Coronary artery (tissue), 2 donors: ENCODE measurements at regions not wholly inside any gene's neighbourhood (a gene's known extent, or its start where the extent isn't known, plus 50 kb on each side); places are given as distances from the start of the nearest gene placed in this dataset.

ENCODE experiments used
- DNase-seq: peaks from one replicate; pipeline ENCODE4 v3.0.0-alpha.2; 2017; ENCODE audit warnings: low spot score
- H3K27ac ChIP-seq, 2 donors: fragments of 200-600 bp; sonication (generic); one replicate each; pipeline ENCODE4 v1.5.1; 2016 to 2019
- H3K4me3 ChIP-seq: fragments of 200-600 bp; sonication (generic); 2 replicates; pipeline ENCODE4 v1.5.1; 2016; ENCODE audit warnings: mild to moderate bottlenecking, moderate library complexity
- TF ChIP-seq, protein P1 (sequence below): fragments of 200-600 bp; sonication (generic); IDR thresholded peaks from one replicate; pipeline ENCODE4 v1.5.1; 2019; ENCODE audit warnings: antibody characterized with exemption

DNA sequence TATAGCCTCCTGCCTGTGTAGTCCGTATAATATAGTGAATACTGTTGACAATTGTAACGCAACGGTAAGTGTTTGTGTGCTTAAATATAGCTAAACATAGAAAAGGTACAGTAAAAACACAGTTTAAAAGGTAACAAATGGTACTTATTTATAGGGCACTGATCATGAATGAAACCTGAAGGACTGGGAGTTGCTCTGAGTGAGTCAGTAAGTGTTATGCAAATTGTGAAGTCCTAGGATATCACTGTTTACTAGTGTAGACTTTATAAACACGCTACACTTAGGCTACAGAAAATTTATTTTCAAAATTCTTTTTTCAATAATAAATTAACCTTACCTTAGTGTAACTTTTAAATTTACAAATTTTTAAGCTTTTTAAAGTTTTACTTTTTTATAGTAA is 1090.1 kb downstream of the CDH9 start:
- Histone ChIP-seq H3K4me3 (no peak overlapping the region), H3K27ac (no peak overlapping the region)
- TF ChIP-seq, protein P1, sequence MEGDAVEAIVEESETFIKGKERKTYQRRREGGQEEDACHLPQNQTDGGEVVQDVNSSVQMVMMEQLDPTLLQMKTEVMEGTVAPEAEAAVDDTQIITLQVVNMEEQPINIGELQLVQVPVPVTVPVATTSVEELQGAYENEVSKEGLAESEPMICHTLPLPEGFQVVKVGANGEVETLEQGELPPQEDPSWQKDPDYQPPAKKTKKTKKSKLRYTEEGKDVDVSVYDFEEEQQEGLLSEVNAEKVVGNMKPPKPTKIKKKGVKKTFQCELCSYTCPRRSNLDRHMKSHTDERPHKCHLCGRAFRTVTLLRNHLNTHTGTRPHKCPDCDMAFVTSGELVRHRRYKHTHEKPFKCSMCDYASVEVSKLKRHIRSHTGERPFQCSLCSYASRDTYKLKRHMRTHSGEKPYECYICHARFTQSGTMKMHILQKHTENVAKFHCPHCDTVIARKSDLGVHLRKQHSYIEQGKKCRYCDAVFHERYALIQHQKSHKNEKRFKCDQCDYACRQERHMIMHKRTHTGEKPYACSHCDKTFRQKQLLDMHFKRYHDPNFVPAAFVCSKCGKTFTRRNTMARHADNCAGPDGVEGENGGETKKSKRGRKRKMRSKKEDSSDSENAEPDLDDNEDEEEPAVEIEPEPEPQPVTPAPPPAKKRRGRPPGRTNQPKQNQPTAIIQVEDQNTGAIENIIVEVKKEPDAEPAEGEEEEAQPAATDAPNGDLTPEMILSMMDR = no peak
- no peak for DNase-seq

DNA sequence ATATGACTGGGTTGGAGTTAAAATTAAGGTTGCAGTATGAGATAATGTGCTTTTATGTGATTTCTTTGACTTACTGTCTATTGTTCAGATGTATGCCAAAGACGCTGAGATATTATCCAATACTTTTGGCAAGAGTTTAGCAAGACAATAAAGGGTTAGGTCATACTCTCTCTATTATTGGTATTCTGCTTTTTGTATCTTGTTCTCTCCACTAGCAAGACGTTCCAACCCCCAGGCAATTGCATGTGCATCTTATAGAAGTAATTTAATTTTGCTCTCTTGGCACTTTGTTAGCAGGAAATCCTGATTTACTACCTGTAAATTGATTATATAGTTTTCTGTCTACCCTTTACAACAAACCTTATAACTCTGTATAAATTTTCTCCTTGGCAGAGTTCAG is 1093.6 kb downstream of the CDH9 start:
- Histone ChIP-seq H3K27ac (no peak overlapping the region), H3K4me3 (no peak overlapping the region)
- TF ChIP-seq, protein P1 = no peak
- no peak for DNase-seq

- no peak for DNase-seq
- TF ChIP-seq, protein P1 = no peak
- no peak overlapping the region for H3K27ac ChIP-seq
- H3K4me3 ChIP-seq = no peak overlapping the region
These were observed 1129.2 kb downstream of the CDH9 start for GRCh38 chr5:25909163-25909562.

DNA sequence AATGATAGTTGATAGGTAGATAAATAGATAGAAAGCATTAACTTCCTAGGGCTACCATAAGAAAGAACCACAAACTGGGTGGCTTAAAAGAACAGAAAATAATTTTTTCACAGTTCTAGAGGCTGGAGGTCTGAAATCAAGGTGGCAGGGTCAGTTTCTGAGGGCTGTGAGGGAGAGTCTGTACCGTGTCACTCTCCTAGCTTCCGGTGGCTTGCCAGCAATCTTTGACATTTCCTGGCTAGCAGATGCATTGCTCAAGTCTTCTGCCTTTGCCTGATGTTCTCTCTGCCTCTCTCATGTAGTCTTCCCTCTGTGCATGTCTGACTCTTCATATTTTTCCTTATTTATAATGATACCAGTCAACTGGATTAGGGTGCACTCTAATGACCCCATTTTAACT is 1132.7 kb downstream of the CDH9 start:
- no peak for DNase-seq
- H3K27ac ChIP-seq = no peak overlapping the region
- TF ChIP-seq, protein P1 = no peak
- no peak overlapping the region for H3K4me3 ChIP-seq

DNA sequence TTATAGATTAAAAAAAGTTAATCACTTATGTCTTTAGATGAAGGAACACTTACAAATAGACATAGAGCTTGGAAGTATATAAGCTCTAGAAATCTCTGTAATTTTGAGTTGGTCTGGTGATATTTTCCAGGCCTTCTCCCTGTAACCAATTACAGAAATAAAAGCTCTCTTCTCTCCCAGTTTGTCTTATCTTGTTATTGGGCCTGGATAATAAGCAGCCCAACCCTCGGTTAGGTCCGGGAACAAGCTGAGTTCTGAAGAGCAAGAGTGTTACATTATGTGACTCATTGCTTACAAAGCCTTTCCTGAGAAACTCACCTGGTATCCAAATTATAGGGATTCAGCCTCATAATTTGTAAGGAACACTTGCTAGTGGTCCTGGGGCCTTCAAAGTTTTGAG is 1146.2 kb downstream of the CDH9 start:
- H3K4me3 ChIP-seq = no peak overlapping the region
- TF ChIP-seq, protein P1 = no peak
- no peak for DNase-seq
- no peak overlapping the region for H3K27ac ChIP-seq

GRCh38 chr5:25891691-25892090 is 1146.7 kb downstream of the CDH9 start:
- no peak for DNase-seq
- no peak overlapping the region for H3K27ac ChIP-seq
- TF ChIP-seq, protein P1 = no peak
- no peak overlapping the region for H3K4me3 ChIP-seq

GRCh38 chr5:25881318-25882036 is 1156.9 kb downstream of the CDH9 start:
- H3K4me3 ChIP-seq = no peak overlapping the region
- TF ChIP-seq, protein P1 = no peak
- no peak overlapping the region for H3K27ac ChIP-seq
- DNase-seq = no peak
